Calu3 (cell line): ENCODE measurements at regions not wholly inside any gene's neighbourhood (a gene's known extent, or its start where the extent isn't known, plus 50 kb on each side); places are given as distances from the start of the nearest gene placed in this dataset.

Experiments used
- BruUV-seq: library from RNA; stranded (reverse); fragments of 400-500 nt; replicated peaks from 2 replicates; lab custom pipeline; 2021; lab: Mats Ljungman, UMichigan
- CTCF ChIA-PET: fragments of 300-600 bp; sonication (Branson Sonifier 250); formaldehyde crosslinking; loops from one replicate; lab custom pipeline; 2022; ENCODE audit warnings: antibody characterized with exemption; lab: Charles Lee
- DNase-seq: peaks from one replicate; pipeline ENCODE4 v3.0.0; 2022
- H3K27ac Mint-ChIP-seq: one replicate; pipeline ENCODE4 v1.8.0; 2022; ENCODE audit warnings: mixed read lengths; ENCODE audit not compliant: unreplicated experiment
- H3K27me3 Mint-ChIP-seq: one replicate; pipeline ENCODE4 v1.8.0; 2022; ENCODE audit warnings: mixed read lengths; ENCODE audit not compliant: unreplicated experiment
- H3K36me3 Mint-ChIP-seq: one replicate; pipeline ENCODE4 v1.8.0; 2022; ENCODE audit warnings: mild to moderate bottlenecking, moderate library complexity, mixed read lengths; ENCODE audit not compliant: insufficient read depth, unreplicated experiment
- H3K4me1 Mint-ChIP-seq: one replicate; pipeline ENCODE4 v1.8.0; 2022; ENCODE audit warnings: mild to moderate bottlenecking, low read depth, mixed read lengths; ENCODE audit not compliant: unreplicated experiment
- H3K4me3 Mint-ChIP-seq: one replicate; pipeline ENCODE4 v1.8.0; 2022; ENCODE audit warnings: mild to moderate bottlenecking, low read depth, moderate library complexity, mixed read lengths; ENCODE audit not compliant: unreplicated experiment
- H3K9me3 Mint-ChIP-seq: one replicate; pipeline ENCODE4 v1.8.0; 2022; ENCODE audit warnings: low read depth, mixed read lengths; ENCODE audit not compliant: unreplicated experiment
- intact Hi-C: fragments of 100-400 bp; cut with micrococcal nuclease; formaldehyde crosslinking; loops from one replicate; pipeline ENCODE4 v1.10.0; 2022; ENCODE audit not compliant: unreplicated experiment
- TF ChIP-seq, protein P1 (sequence below): fragments of 200-600 bp; IDR thresholded peaks from one replicate; pipeline ENCODE4 v1.8.0; 2022; ENCODE audit warnings: antibody characterized with exemption; ENCODE audit not compliant: unreplicated experiment

GRCh38 chr7:21214657-21215056, 213.2 kb upstream of the SP4 start:
- DNase-seq, result no peak
- Mint-ChIP-seq H3K4me1 (no peaks in the 10 kb centered on the region), H3K27ac (no peak overlapping the region), H3K4me3 (no peak overlapping the region), H3K9me3 (no peaks in the 10 kb centered on the region), H3K36me3 (no peaks in the 10 kb centered on the region), H3K27me3 (peaks cover 50% of the 10 kb centered on the region)
- TF ChIP-seq, protein P1, sequence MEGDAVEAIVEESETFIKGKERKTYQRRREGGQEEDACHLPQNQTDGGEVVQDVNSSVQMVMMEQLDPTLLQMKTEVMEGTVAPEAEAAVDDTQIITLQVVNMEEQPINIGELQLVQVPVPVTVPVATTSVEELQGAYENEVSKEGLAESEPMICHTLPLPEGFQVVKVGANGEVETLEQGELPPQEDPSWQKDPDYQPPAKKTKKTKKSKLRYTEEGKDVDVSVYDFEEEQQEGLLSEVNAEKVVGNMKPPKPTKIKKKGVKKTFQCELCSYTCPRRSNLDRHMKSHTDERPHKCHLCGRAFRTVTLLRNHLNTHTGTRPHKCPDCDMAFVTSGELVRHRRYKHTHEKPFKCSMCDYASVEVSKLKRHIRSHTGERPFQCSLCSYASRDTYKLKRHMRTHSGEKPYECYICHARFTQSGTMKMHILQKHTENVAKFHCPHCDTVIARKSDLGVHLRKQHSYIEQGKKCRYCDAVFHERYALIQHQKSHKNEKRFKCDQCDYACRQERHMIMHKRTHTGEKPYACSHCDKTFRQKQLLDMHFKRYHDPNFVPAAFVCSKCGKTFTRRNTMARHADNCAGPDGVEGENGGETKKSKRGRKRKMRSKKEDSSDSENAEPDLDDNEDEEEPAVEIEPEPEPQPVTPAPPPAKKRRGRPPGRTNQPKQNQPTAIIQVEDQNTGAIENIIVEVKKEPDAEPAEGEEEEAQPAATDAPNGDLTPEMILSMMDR, result no peak
- intact Hi-C loops, result no loop called here
- no TSS peak for BruUV-seq
- CTCF ChIA-PET, result no interaction called here

DNA sequence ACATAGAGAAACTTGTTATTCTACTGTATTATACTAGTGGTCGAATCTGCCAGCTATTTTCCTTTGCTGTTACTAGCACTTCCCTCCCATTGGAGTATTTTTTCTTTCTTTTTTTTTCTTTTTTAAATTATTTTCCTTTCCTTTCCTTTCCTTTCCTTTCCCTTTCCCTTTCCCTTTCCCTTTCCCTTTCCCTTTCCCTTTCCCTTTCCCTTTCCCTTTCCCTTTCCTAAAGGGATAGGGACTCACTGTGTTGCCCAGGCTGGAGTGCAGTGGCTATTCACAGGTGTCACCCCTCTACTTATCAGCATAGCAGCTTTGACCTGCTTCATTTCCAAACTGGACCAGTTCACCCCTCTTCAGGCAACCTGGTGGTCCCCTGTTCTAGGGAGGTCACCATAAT, 212.6 kb upstream of the SP4 start:
- no peaks in the 10 kb centered on the region for H3K36me3 Mint-ChIP-seq
- DNase-seq, result no peak
- BruUV-seq, result no TSS peak
- intact Hi-C loops, result no loop called here
- CTCF ChIA-PET, result no interaction called here
- TF ChIP-seq, protein P1, result no peak
- peaks cover 45% of the 10 kb centered on the region for H3K27me3 Mint-ChIP-seq
- no peaks in the 10 kb centered on the region for H3K4me1 Mint-ChIP-seq
- H3K27ac Mint-ChIP-seq, result no peak overlapping the region
- no peak overlapping the region for H3K4me3 Mint-ChIP-seq
- no peaks in the 10 kb centered on the region for H3K9me3 Mint-ChIP-seq

DNA sequence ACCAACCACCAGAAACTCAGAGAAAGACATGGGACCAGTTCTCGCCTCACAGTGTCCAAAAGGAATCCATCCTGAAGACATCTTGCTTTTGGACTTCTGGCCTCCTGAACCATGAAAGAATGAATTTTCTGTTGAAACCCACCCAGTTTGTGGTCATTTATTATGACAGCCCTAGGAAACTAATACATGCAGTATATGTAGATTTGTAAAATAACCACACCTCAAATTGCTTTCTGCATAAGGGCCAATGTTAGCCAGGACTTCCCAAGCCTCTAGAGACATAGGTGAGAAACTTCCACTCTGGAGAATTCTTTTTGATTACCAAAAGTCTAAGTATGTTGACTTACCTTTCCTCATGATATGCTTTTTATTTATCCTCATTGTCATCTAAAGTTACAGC, 210.5 kb upstream of the SP4 start:
- H3K36me3 Mint-ChIP-seq, result no peaks in the 10 kb centered on the region
- TF ChIP-seq, protein P1, result no peak
- intact Hi-C loops, result no loop called here
- BruUV-seq, result no TSS peak
- no peaks in the 10 kb centered on the region for H3K4me1 Mint-ChIP-seq
- H3K9me3 Mint-ChIP-seq, result no peaks in the 10 kb centered on the region
- no peak overlapping the region for H3K27ac Mint-ChIP-seq
- H3K4me3 Mint-ChIP-seq, result no peak overlapping the region
- no peak for DNase-seq
- H3K27me3 Mint-ChIP-seq, result peaks cover 37% of the 10 kb centered on the region
- CTCF ChIA-PET, result no interaction called here

GRCh38 chr7:21218155-21218554, 209.7 kb upstream of the SP4 start:
- no peak for DNase-seq
- intact Hi-C loops, result no loop called here
- CTCF ChIA-PET, result no interaction called here
- Mint-ChIP-seq H3K36me3 (no peaks in the 10 kb centered on the region), H3K4me1 (no peaks in the 10 kb centered on the region), H3K27ac (no peak overlapping the region), H3K27me3 (peaks cover 44% of the 10 kb centered on the region), H3K9me3 (no peaks in the 10 kb centered on the region), H3K4me3 (no peak overlapping the region)
- TF ChIP-seq, protein P1, result no peak
- no TSS peak for BruUV-seq
